ENCODE measurements at regions not wholly inside any gene's neighbourhood (a gene's known extent, or its start where the extent isn't known, plus 50 kb on each side); places are given as distances from the start of the nearest gene placed in this dataset.

- TF ChIP-seq POLR2AphosphoS5 (IDR thresholded peaks at IDR 0.05; ENCODE audit: insufficient read depth, low read depth, low read length) (no peak), EZH2 (IDR thresholded peaks at IDR 0.05; ENCODE audit: borderline replicate concordance, low read depth, low read length, severe bottlenecking) (no peak)
Measured at GRCh38 chr20:39107741-39108140, 145.6 kb downstream of the DHX35 start.
